A549 (cell line): ENCODE measurements at regions not wholly inside any gene's neighbourhood (a gene's known extent, or its start where the extent isn't known, plus 50 kb on each side); places are given as distances from the start of the nearest gene placed in this dataset.

Experiments used
- ATAC-seq, 2 experiments: fragments of 200-7000 bp in 1 of 2; fragments of >200 bp in 1 of 2; cut with Nextera tagmentation in 1 of 2; cut with Tn5 transposase in 1 of 2; 3 replicates each; pipeline versions ENCODE4 v1.8.0 to v1.9.1; 2018 to 2020; ENCODE audit warnings: mild to moderate bottlenecking in 1 of 2, moderate library complexity in 1 of 2
- CTCF ChIA-PET: fragments of 300-600 bp; sonication (Branson Sonifier 250); formaldehyde crosslinking; extraction: SDS; loops from one replicate; lab custom pipeline; 2021; ENCODE audit warnings: antibody characterized with exemption, inconsistent platforms; lab: Yijun Ruan, JAX
- POLR2A ChIA-PET: fragments of 350-600 bp; formaldehyde crosslinking; extraction: SDS; loops from one replicate; lab custom pipeline; 2021; ENCODE audit warnings: antibody characterized with exemption, inconsistent platforms; lab: Yijun Ruan, JAX
- DNase-seq, 2 experiments: peaks; one replicate each; pipeline versions ENCODE4 v3.0.0 to v3.0.0-alpha.2; 2011 to 2016; ENCODE audit warnings: low read depth in 1 of 2, low spot score in 1 of 2
- FAIRE-seq: peaks from 2 replicates; lab custom pipeline; 2011; peaks lifted over from hg19 to GRCh38; lab: Jason Lieb, UNC
- H3K27ac ChIP-seq, 2 experiments: fragments of >200 bp; sonication (Bioruptor Twin); formaldehyde crosslinking; 3 replicates each; pipeline ENCODE4 v1.5.1; 2016 to 2017
- H3K4me1 ChIP-seq: fragments of >200 bp; sonication (Bioruptor Twin); formaldehyde crosslinking; 3 replicates; pipeline ENCODE4 v1.6.1; 2016
- H3K4me2 ChIP-seq: fragments of >200 bp; sonication (Bioruptor Twin); formaldehyde crosslinking; 3 replicates; pipeline ENCODE4 v1.6.1; 2016
- H3K4me3 ChIP-seq: fragments of >200 bp; sonication (Bioruptor Twin); formaldehyde crosslinking; 3 replicates; pipeline ENCODE4 v1.5.1; 2016
- H3K9me3 ChIP-seq: fragments of >200 bp; sonication (Bioruptor Twin); formaldehyde crosslinking; 3 replicates; pipeline ENCODE4 v1.6.1; 2016
- BHLHE40 ChIP-seq: IDR thresholded peaks from 2 replicates; pipeline ENCODE4 v1.6.1; 2012; ENCODE audit warnings: low read depth, low read length, inconsistent platforms
- CBX2 ChIP-seq: fragments of 200-600 bp; sonication (generic); IDR thresholded peaks from 2 replicates; pipeline ENCODE4 v1.6.1; 2016; ENCODE audit warnings: low read depth, mild to moderate bottlenecking, borderline replicate concordance
- CHD4 ChIP-seq: fragments of 200-600 bp; sonication (generic); IDR thresholded peaks from 2 replicates; pipeline ENCODE4 v1.6.1; 2016; ENCODE audit warnings: antibody characterized with exemption, mild to moderate bottlenecking, borderline replicate concordance
- E2F6 ChIP-seq: IDR thresholded peaks from 2 replicates; pipeline ENCODE4 v1.6.1; 2012; ENCODE audit warnings: low read depth, borderline replicate concordance
- ELK1 ChIP-seq: fragments of 150-350 bp; IDR thresholded peaks from 2 replicates; pipeline ENCODE4 v1.6.1; 2014; ENCODE audit warnings: low read depth, mild to moderate bottlenecking, low read length
- FOSB ChIP-seq: fragments of 250-450 bp; sonication (Bioruptor Pico); IDR thresholded peaks from 2 replicates; pipeline ENCODE4 v1.5.0; 2020; ENCODE audit warnings: mild to moderate bottlenecking, moderate library complexity
- FOXS1 ChIP-seq: fragments of 250-450 bp; sonication (Bioruptor Pico); IDR thresholded peaks from 2 replicates; pipeline ENCODE4 v1.5.0; 2020; ENCODE audit warnings: mild to moderate bottlenecking, moderate library complexity
- HOXA7 ChIP-seq: fragments of 250-450 bp; sonication (Bioruptor Pico); IDR thresholded peaks from 2 replicates; pipeline ENCODE4 v1.5.0; 2020; ENCODE audit warnings: mild to moderate bottlenecking, moderate library complexity
- HOXB13 ChIP-seq: fragments of 250-450 bp; sonication (Bioruptor Pico); IDR thresholded peaks from 2 replicates; pipeline ENCODE4 v1.5.0; 2020; ENCODE audit warnings: low read depth, mild to moderate bottlenecking, moderate library complexity
- JUN ChIP-seq, 2 experiments: fragments of >200 bp; sonication (Bioruptor Twin); formaldehyde crosslinking; IDR thresholded peaks; 2 replicates in 1 of 2; 3 replicates in 1 of 2; pipeline ENCODE4 v1.6.1; 2016 to 2017
- MYC ChIP-seq: IDR thresholded peaks from 2 replicates; pipeline ENCODE4 v1.6.1; 2012; ENCODE audit warnings: mild to moderate bottlenecking, inconsistent platforms, low read length, improper control_type of control experiment, borderline replicate concordance
- NFE2L2 ChIP-seq: fragments of 150-350 bp; conservative IDR thresholded peaks from 2 replicates; pipeline ENCODE4 v1.6.1; 2014; ENCODE audit warnings: low read length
- POLR2A ChIP-seq: IDR thresholded peaks from 2 replicates; pipeline ENCODE4 v1.6.1; 2012; ENCODE audit warnings: mild to moderate bottlenecking, low read length
- POLR2AphosphoS2 ChIP-seq: conservative IDR thresholded peaks from 2 replicates; pipeline ENCODE4 v1.6.1; 2012; ENCODE audit warnings: low read length, improper control_type of control experiment, inconsistent platforms
- RAD21 ChIP-seq, 2 experiments: fragments of >200 bp in 1 of 2; sonication (Bioruptor Twin) in 1 of 2; formaldehyde crosslinking in 1 of 2; IDR thresholded peaks in 1 of 2; conservative IDR thresholded peaks in 1 of 2; 2 replicates in 1 of 2; 3 replicates in 1 of 2; pipeline ENCODE4 v1.6.1; 2012 to 2018; ENCODE audit warnings: inconsistent platforms in 1 of 2
- RCOR1 ChIP-seq: fragments of 150-350 bp; IDR thresholded peaks from 2 replicates; pipeline ENCODE4 v1.6.1; 2014; ENCODE audit warnings: antibody characterized with exemption, low read length, low read depth
- RNF2 ChIP-seq: fragments of 200-600 bp; sonication (generic); IDR thresholded peaks from 2 replicates; pipeline ENCODE4 v1.6.1; 2016; ENCODE audit warnings: low read depth, mild to moderate bottlenecking, antibody characterized with exemption, moderate library complexity, borderline replicate concordance
- SREBF2 ChIP-seq: fragments of 450-650 bp; IDR thresholded peaks from 2 replicates; pipeline ENCODE4 v1.6.1; 2014; ENCODE audit warnings: mild to moderate bottlenecking, moderate library complexity
- TP53 ChIP-seq: fragments of 250-450 bp; sonication (Bioruptor Pico); IDR thresholded peaks from 2 replicates; pipeline ENCODE4 v1.5.0; 2021; ENCODE audit warnings: mild to moderate bottlenecking, moderate library complexity
- ZC3H11A ChIP-seq: fragments of 450-650 bp; IDR thresholded peaks from 2 replicates; pipeline ENCODE4 v1.6.1; 2014; ENCODE audit warnings: antibody characterized with exemption, mild to moderate bottlenecking
- ZFP36 ChIP-seq: fragments of 450-650 bp; IDR thresholded peaks from 2 replicates; pipeline ENCODE4 v1.6.1; 2014; ENCODE audit warnings: borderline replicate concordance; ENCODE audit not compliant: partially characterized antibody
- WGBS: methylation state at CpG from one replicate; pipeline ENCODE4 v1.1.6; 2017; ENCODE audit errors: missing lambda C conversion rate; 5-methylcytosine and 5-hydroxymethylcytosine counted together
- TF ChIP-seq, protein P1 (sequence below): fragments of >200 bp; sonication (Bioruptor Twin); formaldehyde crosslinking; IDR thresholded peaks from 2 replicates; pipeline ENCODE4 v1.6.1; 2016

GRCh38 chr16:9411426-9411825, 320.0 kb downstream of the HAPSTR1 start:
- ChIA-PET POLR2A (no interaction called here), CTCF (no interaction called here)
- no peak overlapping the region for H3K4me3 ChIP-seq
- no peak for TF ChIP-seq MYC
- no peak for TF ChIP-seq ZFP36
- no peak for TF ChIP-seq ZC3H11A
- TF ChIP-seq HOXA7 (CRISPR knock-in tag): no peak
- TF ChIP-seq, protein P1, sequence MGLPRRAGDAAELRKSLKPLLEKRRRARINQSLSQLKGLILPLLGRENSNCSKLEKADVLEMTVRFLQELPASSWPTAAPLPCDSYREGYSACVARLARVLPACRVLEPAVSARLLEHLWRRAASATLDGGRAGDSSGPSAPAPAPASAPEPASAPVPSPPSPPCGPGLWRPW: no peak
- TF ChIP-seq FOXS1: no peak
- TF ChIP-seq TP53 (CRISPR knock-in tag): no peak
- no peak for TF ChIP-seq E2F6
- no peak for TF ChIP-seq RCOR1
- TF ChIP-seq RNF2: no peak
- TF ChIP-seq CHD4: no peak
- no peak for TF ChIP-seq NFE2L2
- H3K27ac ChIP-seq: no peak overlapping the region
- DNase-seq: no peak
- WGBS: 21% methylated on average over 7 of the region's 7 CpGs
- H3K9me3 ChIP-seq: no peaks in the 10 kb centered on the region
- no peak for ATAC-seq
- H3K4me2 ChIP-seq: no peak overlapping the region
- no peak for FAIRE-seq
- no peaks in the 10 kb centered on the region for H3K4me1 ChIP-seq

DNA sequence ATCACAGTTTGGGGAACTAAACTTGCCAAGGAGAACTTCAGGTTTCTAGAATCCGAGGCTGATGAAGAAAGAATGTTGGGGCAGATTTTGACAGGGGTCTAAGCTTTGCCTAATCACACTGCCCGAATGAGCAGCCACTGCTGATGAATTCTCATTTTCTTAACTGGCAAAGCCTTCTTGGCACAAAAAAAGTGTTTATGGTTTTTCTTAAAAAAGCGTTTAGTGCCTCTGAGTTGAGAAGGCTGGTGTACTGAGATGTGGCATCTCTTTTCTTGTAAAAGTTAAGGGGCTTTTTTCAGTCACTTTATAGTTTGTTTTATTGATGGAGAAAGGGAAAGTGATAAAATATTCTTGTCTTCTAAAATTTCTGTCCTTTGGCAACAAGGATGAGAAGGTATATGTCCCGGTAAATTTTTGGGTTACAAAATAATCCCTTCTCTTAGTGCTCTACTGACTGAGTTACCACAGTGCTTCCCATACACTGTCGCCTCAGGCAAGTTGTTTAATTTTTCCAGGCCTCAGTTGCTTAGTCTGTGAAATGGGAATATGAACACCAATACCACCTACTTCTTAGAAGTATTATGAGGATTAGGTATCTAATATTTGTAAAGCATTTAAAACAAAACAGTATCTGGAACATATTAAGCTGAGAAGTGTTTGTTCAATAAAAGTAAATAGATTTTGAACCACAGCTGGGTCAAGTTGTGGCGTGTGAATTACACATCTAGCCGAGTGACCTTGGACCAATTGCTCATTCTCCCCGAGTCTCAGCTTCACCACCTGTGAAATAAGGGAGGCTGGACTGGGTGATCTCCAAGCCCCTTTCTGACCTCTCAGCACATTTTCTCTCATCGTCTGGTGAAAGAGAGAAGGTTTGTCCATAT, 320.8 kb downstream of the HAPSTR1 start:
- 6% methylated on average over 9 of the region's 9 CpGs for WGBS

GRCh38 chr16:9412915-9413264, 321.4 kb downstream of the HAPSTR1 start:
- CTCF ChIA-PET: no interaction called here
- Histone ChIP-seq H3K4me1 (no peaks in the 10 kb centered on the region), H3K9me3 (no peaks in the 10 kb centered on the region), H3K4me3 (no peak overlapping the region), H3K27ac (no peak overlapping the region), H3K4me2 (no peak overlapping the region)
- DNase-seq (no peak), ATAC-seq (no peak), FAIRE-seq (no peak)
- TF ChIP-seq ZFP36 (no peak), E2F6 (no peak), TP53 (CRISPR knock-in tag) (no peak)
- POLR2A ChIA-PET: no interaction called here
- WGBS: 1% methylated on average over 5 of the region's 5 CpGs

More for the DNA sequence above, 320.8 kb downstream of the HAPSTR1 start:
- H3K4me2 ChIP-seq: no peak overlapping the region
- H3K27ac ChIP-seq: no peak overlapping the region
- ChIA-PET CTCF (no interaction called here), POLR2A (no interaction called here)
- TF ChIP-seq JUN (IDR thresholded peaks at IDR 0.05) (no peak), SREBF2 (no peak), POLR2A (no peak), RAD21 (conservative IDR thresholded peaks at IDR 0.05 in 1 of 2, IDR thresholded peaks at IDR 0.05 in 1 of 2) (no peak), CBX2 (no peak), BHLHE40 (no peak), TP53 (CRISPR knock-in tag) (no peak), NFE2L2 (no peak), HOXB13 (no peak), ZFP36 (no peak), FOSB (CRISPR knock-in tag) (no peak), ELK1 (no peak), POLR2AphosphoS2 (no peak), MYC (no peak)
- TF ChIP-seq, protein P1: no peak
- DNase-seq (no peak), FAIRE-seq (no peak), ATAC-seq (no peak)
- no peaks in the 10 kb centered on the region for H3K4me1 ChIP-seq
- H3K4me3 ChIP-seq: no peak overlapping the region
- no peaks in the 10 kb centered on the region for H3K9me3 ChIP-seq
